DMS153 treated with DMSO at 0.1 percent for 48 hours (cell line): ENCODE measurements at regions not wholly inside any gene's neighbourhood (a gene's known extent, or its start where the extent isn't known, plus 50 kb on each side); places are given as distances from the start of the nearest gene placed in this dataset.
"Not testable (repeated sequence)": the region's sequence is repeated elsewhere in the genome, so short reads cannot be mapped to it uniquely, and the experiment has no call there.

Experiments used
- DNase-seq: peaks from one replicate; lab custom pipeline; 2025; ENCODE audit not compliant: unreplicated experiment; lab: John Stamatoyannopoulos, UW

- peak; percentile 51 for DNase-seq
These were observed 64.3 kb upstream of the RBM19 start for GRCh38 chr12:114030451-114030850.

- no peak for DNase-seq
These were observed 60.7 kb upstream of the RBM19 start for GRCh38 chr12:114026805-114027204.

GRCh38 chr12:114025935-114026334 lies 59.8 kb upstream of the RBM19 start:
- DNase-seq = no peak

GRCh38 chr12:114022081-114022480 lies 56.0 kb upstream of the RBM19 start:
- not testable (repeated sequence) for DNase-seq

- DNase-seq = peak; percentile 20
These were observed 52.5 kb upstream of the RBM19 start for GRCh38 chr12:114018669-114019068.
